HG02981 (cell line): ENCODE measurements at regions not wholly inside any gene's neighbourhood (a gene's known extent, or its start where the extent isn't known, plus 50 kb on each side); places are given as distances from the start of the nearest gene placed in this dataset.

Experiments
- ATAC-seq: cut with Tn5 transposase; IDR thresholded peaks from one replicate; pipeline ENCODE4 v1.9.1; 2021; ENCODE audit warnings: mild to moderate bottlenecking, moderate library complexity; ENCODE audit not compliant: unreplicated experiment

- no peak for ATAC-seq
These were observed 668.7 kb downstream of the BRD1 start for GRCh38 chr22:49158741-49159564.

GRCh38 chr22:49157529-49158339, 669.9 kb downstream of the BRD1 start:
- no peak for ATAC-seq

- no peak for ATAC-seq
These were observed 670.9 kb downstream of the BRD1 start for GRCh38 chr22:49156662-49157285.

- no peak for ATAC-seq
These were observed 671.7 kb downstream of the BRD1 start for GRCh38 chr22:49155770-49156580.

GRCh38 chr22:49155039-49155769, 672.5 kb downstream of the BRD1 start:
- ATAC-seq, result no peak

GRCh38 chr22:49154433-49154832, 673.2 kb downstream of the BRD1 start:
- ATAC-seq, result no peak

- no peak for ATAC-seq
These were observed 673.8 kb downstream of the BRD1 start for GRCh38 chr22:49153921-49154320.

- ATAC-seq, result no peak
These were observed 674.5 kb downstream of the BRD1 start for GRCh38 chr22:49152939-49153770.

GRCh38 chr22:49152127-49152938, 675.3 kb downstream of the BRD1 start:
- ATAC-seq, result no peak

- no peak for ATAC-seq
These were observed 676.2 kb downstream of the BRD1 start for GRCh38 chr22:49151256-49152126.

- no peak for ATAC-seq
These were observed 676.9 kb downstream of the BRD1 start for GRCh38 chr22:49150801-49151221.

- ATAC-seq, result no peak
These were observed 677.7 kb downstream of the BRD1 start for GRCh38 chr22:49149721-49150608.

- no peak for ATAC-seq
These were observed 678.7 kb downstream of the BRD1 start for GRCh38 chr22:49148895-49149418.

GRCh38 chr22:49147617-49148175, 680.0 kb downstream of the BRD1 start:
- no peak for ATAC-seq

GRCh38 chr22:49147171-49147570, 680.5 kb downstream of the BRD1 start:
- no peak for ATAC-seq

GRCh38 chr22:49146511-49146910, 681.2 kb downstream of the BRD1 start:
- no peak for ATAC-seq
